GM23248 (cell line): ENCODE measurements at regions not wholly inside any gene's neighbourhood (a gene's known extent, or its start where the extent isn't known, plus 50 kb on each side); places are given as distances from the start of the nearest gene placed in this dataset.

ENCODE experiments used
- EZH2 ChIP-seq: fragments of 200-600 bp; sonication (generic); IDR thresholded peaks from 2 replicates; pipeline ENCODE4 v1.6.1; 2018; ENCODE audit warnings: antibody characterized with exemption, mild to moderate bottlenecking; ENCODE audit not compliant: insufficient read depth, poor library complexity, severe bottlenecking
- EZH2phosphoT487 ChIP-seq: fragments of 200-600 bp; sonication (generic); IDR thresholded peaks from 2 replicates; pipeline ENCODE4 v1.6.1; 2018; ENCODE audit warnings: antibody characterized with exemption, moderate library complexity, mild to moderate bottlenecking, low read depth; ENCODE audit not compliant: insufficient read depth

DNA sequence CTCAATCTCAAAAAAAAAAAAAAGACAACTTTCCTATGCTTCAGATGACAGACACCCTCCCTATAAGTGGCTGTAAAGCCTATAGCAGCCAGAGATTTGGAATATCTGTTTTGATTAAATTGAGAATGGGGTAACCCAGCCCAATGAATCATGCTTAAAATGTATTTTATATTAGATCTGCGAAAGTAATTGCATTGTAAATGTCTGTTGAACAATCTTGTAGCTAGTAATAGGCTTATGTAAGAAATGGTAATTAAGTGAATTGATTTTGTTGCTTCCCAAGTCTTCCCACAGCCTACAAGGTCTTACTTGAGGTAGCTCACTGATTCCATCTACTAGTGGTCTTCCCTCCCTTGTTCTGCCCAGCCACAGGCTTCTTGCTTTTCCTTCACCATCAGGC, 590.7 kb downstream of the ACTL7B start:
- no peak for TF ChIP-seq EZH2
- TF ChIP-seq EZH2phosphoT487: no peak
